Kidney (tissue), 13 donors: ENCODE measurements at regions not wholly inside any gene's neighbourhood (a gene's known extent, or its start where the extent isn't known, plus 50 kb on each side); places are given as distances from the start of the nearest gene placed in this dataset.

ENCODE experiments used
- DNase-seq, 5 donors: peaks; one replicate each; pipeline ENCODE4 v3.0.0-alpha.2; 2013 to 2020
- FAIRE-seq: peaks from 2 replicates; lab custom pipeline; 2012; peaks lifted over from hg19 to GRCh38; lab: Jason Lieb, UNC
- H3K27ac ChIP-seq, 2 donors: one replicate each; pipeline ENCODE4 v1.7.0; 2013; ENCODE audit warnings: low read depth in 2 of 2, low read length in 2 of 2, inconsistent platforms in 1 of 2
- H3K27me3 ChIP-seq: one replicate; pipeline ENCODE4 v1.7.1; 2013; ENCODE audit warnings: low read length, inconsistent platforms; ENCODE audit not compliant: control insufficient read depth, insufficient read depth
- H3K36me3 ChIP-seq, 3 donors: one replicate each; pipeline versions ENCODE4 v1.7.0 to v1.7.1; 2013; ENCODE audit warnings: low read length in 3 of 3, control low read depth in 1 of 3, inconsistent platforms in 1 of 3; ENCODE audit not compliant: insufficient read depth in 3 of 3, control insufficient read depth in 2 of 3
- H3K4me1 ChIP-seq, 3 donors: one replicate each; pipeline versions ENCODE4 v1.7.0 to v1.7.1; 2013; ENCODE audit warnings: low read length in 3 of 3, inconsistent platforms in 1 of 3, low read depth in 1 of 3; ENCODE audit not compliant: control insufficient read depth in 2 of 3, insufficient read depth in 2 of 3
- H3K4me3 ChIP-seq, 3 donors: one replicate each; pipeline versions ENCODE4 v1.7.0 to v1.8.1; 2013; ENCODE audit warnings: low read length in 3 of 3, control low read depth in 1 of 3, inconsistent platforms in 1 of 3
- H3K9ac ChIP-seq, 3 donors: one replicate each; pipeline versions ENCODE4 v1.7.0 to v1.7.1; 2013; ENCODE audit warnings: low read length in 3 of 3, control low read depth in 1 of 3, inconsistent platforms in 1 of 3
- H3K9me3 ChIP-seq, 3 donors: one replicate each; pipeline versions ENCODE4 v1.7.0 to v1.7.1; 2013; ENCODE audit warnings: low read length in 3 of 3, control low read depth in 1 of 3, inconsistent platforms in 1 of 3; ENCODE audit not compliant: control insufficient read depth in 2 of 3, insufficient read depth in 1 of 3
- CTCF ChIP-seq: IDR thresholded peaks from 3 replicates; pipeline ENCODE4 v1.5.1; 2012; ENCODE audit warnings: mild to moderate bottlenecking, moderate library complexity, borderline replicate concordance; ENCODE audit not compliant: insufficient read depth; ENCODE audit errors: extremely low read depth
- intact Hi-C: fragments of 100-400 bp; cut with DNase I; formaldehyde crosslinking; loops from one replicate; pipeline ENCODE4 v1.11.1; 2022
- donor health status: control.
- donor health status: control.
- donor health status: control.
- donor health status: control.
- donor health status: control.
- donor health status: DM: yes; HTN: yes; CAD: no.
- donor health status: Normal renal cell carcinoma (clear cell type).

DNA sequence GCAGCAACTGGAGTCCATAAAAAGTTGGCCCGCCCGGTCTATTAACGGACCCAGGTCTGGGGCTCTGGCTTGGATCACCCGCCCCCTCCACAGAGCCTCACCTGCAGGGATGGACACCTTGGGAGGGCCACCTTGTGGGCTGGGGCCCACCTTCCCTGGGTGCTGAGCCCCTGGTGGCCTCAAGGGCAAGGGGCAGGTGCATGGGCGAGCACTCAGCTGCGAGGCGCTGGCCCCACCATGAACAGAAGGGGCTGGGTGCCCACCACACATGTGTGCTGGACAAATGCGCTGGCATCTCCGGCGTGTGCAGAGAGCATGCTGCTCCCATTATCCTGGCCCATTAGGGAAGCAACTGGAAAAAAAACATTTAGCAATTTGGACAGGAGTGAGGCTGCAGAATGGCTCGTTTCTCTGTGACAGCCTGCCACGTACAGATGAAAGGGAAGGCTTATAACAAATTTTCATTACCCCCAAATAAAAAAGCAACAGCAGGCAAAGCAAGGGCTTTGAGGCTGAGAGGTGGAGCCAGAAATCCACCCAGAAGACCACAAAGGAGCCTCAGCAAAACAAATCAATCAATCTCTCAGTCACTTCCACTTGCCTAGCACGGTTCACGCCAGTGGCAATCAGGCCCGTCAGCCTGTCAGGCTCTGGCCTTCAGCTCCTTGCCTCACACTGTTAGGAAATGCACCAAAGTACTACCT lies 253.1 kb upstream of the ZNF521 start:
- DNase-seq (no peak), FAIRE-seq (no peak)
- Histone ChIP-seq H3K36me3 (no peaks in the 10 kb centered on the region), H3K27ac (no peak overlapping the region), H3K9ac (no peak overlapping the region), H3K4me1 (no peaks in the 10 kb centered on the region), H3K27me3 (no peaks in the 10 kb centered on the region), H3K4me3 (no peak overlapping the region), H3K9me3 (peaks cover 0 to 2% (median 0%) of the 10 kb centered on the region in 3 donors)
- intact Hi-C loops, result no loop called here
- no peak for TF ChIP-seq CTCF

DNA sequence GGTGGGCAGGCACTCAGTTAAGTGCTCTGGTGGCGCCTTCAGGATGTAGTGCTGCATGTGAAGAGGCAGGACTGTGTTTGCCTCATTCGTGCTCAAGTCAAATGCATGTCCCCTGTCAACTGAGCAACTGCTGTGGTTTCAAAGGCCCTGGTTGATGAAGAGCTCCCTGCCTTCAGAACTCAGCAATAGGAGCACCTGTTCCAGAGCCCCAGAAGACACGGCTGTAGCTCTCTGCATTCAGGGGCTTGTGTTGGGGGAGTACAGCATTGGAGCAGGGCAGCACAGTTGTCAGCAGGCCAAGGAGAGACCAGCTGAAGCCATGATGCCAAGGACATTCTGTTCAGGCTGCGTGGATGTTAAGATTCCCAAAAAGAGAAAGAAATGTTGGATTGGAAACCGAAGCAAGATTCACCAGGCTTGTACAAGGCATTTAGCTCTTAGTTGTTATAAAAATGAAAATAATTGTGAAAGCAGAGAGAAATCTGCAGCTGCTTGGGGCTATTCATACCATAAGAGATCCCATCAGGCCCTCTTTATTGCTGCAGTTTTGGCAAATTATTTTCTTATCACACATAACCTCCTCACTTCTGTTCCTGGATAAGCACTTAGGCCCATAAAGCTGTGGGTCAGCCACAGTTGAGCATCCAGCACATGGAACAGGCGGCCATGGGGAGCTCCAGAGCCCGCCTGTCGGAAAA lies 252.4 kb upstream of the ZNF521 start:
- H3K27me3 ChIP-seq, result no peaks in the 10 kb centered on the region
- H3K4me1 ChIP-seq, result no peaks in the 10 kb centered on the region
- no peaks in the 10 kb centered on the region for H3K36me3 ChIP-seq
- no peak overlapping the region for H3K27ac ChIP-seq
- no peak for FAIRE-seq
- no peak overlapping the region for H3K4me3 ChIP-seq
- no peak for DNase-seq
- H3K9ac ChIP-seq, result no peak overlapping the region
- no peaks in the 10 kb centered on the region for H3K9me3 ChIP-seq
- TF ChIP-seq CTCF, result no peak
- intact Hi-C loops, result no loop called here

DNA sequence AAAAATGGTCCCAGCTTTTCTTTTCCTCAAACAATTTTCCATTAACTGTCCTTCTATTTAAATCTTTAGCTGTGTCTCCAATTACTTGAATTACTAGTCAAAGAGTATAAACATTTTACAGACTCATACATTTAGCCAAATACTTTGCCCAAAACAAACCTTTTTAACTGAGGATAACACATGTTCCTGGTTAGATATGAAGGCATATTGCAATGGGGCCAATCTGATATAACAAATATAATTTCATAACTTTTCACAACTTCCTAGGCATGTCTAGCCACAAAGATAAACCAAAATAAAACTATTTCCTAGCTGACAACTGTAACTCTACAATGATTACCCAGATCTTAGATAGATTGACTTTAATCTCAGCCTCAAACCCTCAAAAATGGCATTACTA lies 247.5 kb upstream of the ZNF521 start:
- no peak overlapping the region for H3K4me3 ChIP-seq
- no peaks in the 10 kb centered on the region for H3K36me3 ChIP-seq
- H3K9ac ChIP-seq, result no peak overlapping the region
- no peak overlapping the region for H3K27ac ChIP-seq
- TF ChIP-seq CTCF, result no peak
- H3K9me3 ChIP-seq, result no peaks in the 10 kb centered on the region
- no peak for FAIRE-seq
- intact Hi-C loops, result no loop called here
- H3K27me3 ChIP-seq, result no peaks in the 10 kb centered on the region
- DNase-seq, result no peak
- H3K4me1 ChIP-seq, result no peaks in the 10 kb centered on the region
